ENCODE measurements at regions not wholly inside any gene's neighbourhood (a gene's known extent, or its start where the extent isn't known, plus 50 kb on each side); places are given as distances from the start of the nearest gene placed in this dataset.

GRCh38 chr4:181822005-181822375 lies 421.2 kb upstream of the TENM3 start:
- H3K27me3 ChIP-seq, result no peaks in the 10 kb centered on the region
- no peak for TF ChIP-seq CTCF (IDR thresholded peaks at IDR 0.05)
- intact Hi-C loops (cut with DNase I), result no loop called here
- no peaks in the 10 kb centered on the region for H3K9me3 ChIP-seq
- DNase-seq, result peak; percentile 11 to 17
- no peaks in the 10 kb centered on the region for H3K4me1 ChIP-seq
- H3K36me3 ChIP-seq, result no peaks in the 10 kb centered on the region
- no peak overlapping the region for H3K4me3 ChIP-seq (replicated peaks in 1 of 3)
- H3K27ac ChIP-seq, result no peak overlapping the region

GRCh38 chr4:181823183-181823582 lies 420.0 kb upstream of the TENM3 start:
- TF ChIP-seq POLR2A (IDR thresholded peaks at IDR 0.05) (no peak), CTCF (IDR thresholded peaks at IDR 0.05) (no peak)
- intact Hi-C loops (cut with DNase I), result no loop called here
- no peak for DNase-seq
- no peak overlapping the region for H3K4me3 ChIP-seq (replicated peaks in 1 of 3)
- H3K9me3 ChIP-seq, result no peaks in the 10 kb centered on the region
- 36 to 65% methylated on average over 1 of the region's 1 CpG for WGBS, 2 donors
- no peak overlapping the region for H3K27ac ChIP-seq
- no peaks in the 10 kb centered on the region for H3K27me3 ChIP-seq
- no peaks in the 10 kb centered on the region for H3K4me1 ChIP-seq
- no peaks in the 10 kb centered on the region for H3K36me3 ChIP-seq

GRCh38 chr4:181823645-181824044 lies 419.6 kb upstream of the TENM3 start:
- Histone ChIP-seq H3K9me3 (no peaks in the 10 kb centered on the region), H3K4me3 (replicated peaks in 1 of 3) (no peak overlapping the region), H3K27ac (no peak overlapping the region), H3K27me3 (no peaks in the 10 kb centered on the region), H3K4me1 (no peaks in the 10 kb centered on the region), H3K36me3 (no peaks in the 10 kb centered on the region)
- TF ChIP-seq CTCF (IDR thresholded peaks at IDR 0.05) (no peak), POLR2A (IDR thresholded peaks at IDR 0.05) (no peak)
- intact Hi-C loops (cut with DNase I), result no loop called here
- no peak for DNase-seq
- 87 to 91% methylated on average over 3 of the region's 3 CpGs for WGBS, 2 donors

- Histone ChIP-seq H3K27me3 (no peaks in the 10 kb centered on the region), H3K27ac (no peak overlapping the region), H3K4me3 (replicated peaks in 1 of 3) (no peak overlapping the region), H3K36me3 (no peaks in the 10 kb centered on the region), H3K9me3 (no peaks in the 10 kb centered on the region), H3K4me1 (no peaks in the 10 kb centered on the region)
- TF ChIP-seq POLR2A (IDR thresholded peaks at IDR 0.05) (no peak), CTCF (IDR thresholded peaks at IDR 0.05) (no peak)
- DNase-seq, result no peak
- 86 to 89% methylated on average over 2 of the region's 2 CpGs for WGBS, 2 donors
- intact Hi-C loops (cut with DNase I), result no loop called here
Measured at GRCh38 chr4:181825564-181825963, 417.6 kb upstream of the TENM3 start.

- no peak for TF ChIP-seq POLR2A (IDR thresholded peaks at IDR 0.05)
- TF ChIP-seq CTCF (IDR thresholded peaks at IDR 0.05), result no peak
Measured at GRCh38 chr4:181827246-181827645, 416.0 kb upstream of the TENM3 start.

More at GRCh38 chr4:181827246-181827645, 416.0 kb upstream of the TENM3 start:
- H3K27ac ChIP-seq, result no peak overlapping the region
- H3K9me3 ChIP-seq, result no peaks in the 10 kb centered on the region
- no peaks in the 10 kb centered on the region for H3K36me3 ChIP-seq
- DNase-seq, result no peak
- no peak overlapping the region for H3K4me3 ChIP-seq (replicated peaks in 1 of 3)
- no peaks in the 10 kb centered on the region for H3K4me1 ChIP-seq
- H3K27me3 ChIP-seq, result no peaks in the 10 kb centered on the region
- intact Hi-C loops (cut with DNase I), result no loop called here
- WGBS, 2 donors, result 67 to 77% methylated on average over 9 of the region's 9 CpGs
